ENCODE measurements at regions not wholly inside any gene's neighbourhood (a gene's known extent, or its start where the extent isn't known, plus 50 kb on each side); places are given as distances from the start of the nearest gene placed in this dataset.

- DNase-seq (ENCODE audit: insufficient read length, low spot score) (no peak), FAIRE-seq (no peak)
Observed at GRCh38 chr7:12970626-12971025, 283.2 kb downstream of the ARL4A start.

GRCh38 chr7:12974451-12975166 lies 287.2 kb downstream of the ARL4A start:
- FAIRE-seq: no peak
- no peak for DNase-seq (ENCODE audit: insufficient read length, low spot score)

- FAIRE-seq (no peak), DNase-seq (ENCODE audit: insufficient read length, low spot score) (no peak)
Observed at GRCh38 chr7:12975412-12975811, 288.0 kb downstream of the ARL4A start.

GRCh38 chr7:12979181-12979580 lies 291.7 kb downstream of the ARL4A start:
- FAIRE-seq (no peak), DNase-seq (ENCODE audit: insufficient read length, low spot score) (no peak)

GRCh38 chr7:12982178-12982577 lies 294.7 kb downstream of the ARL4A start:
- FAIRE-seq: no peak
- no peak for DNase-seq (ENCODE audit: insufficient read length, low spot score)

GRCh38 chr7:12984117-12984516 lies 296.7 kb downstream of the ARL4A start:
- FAIRE-seq: no peak

GRCh38 chr7:12985228-12985627 lies 297.8 kb downstream of the ARL4A start:
- FAIRE-seq: no peak

More at GRCh38 chr7:12984117-12984516, 296.7 kb downstream of the ARL4A start:
- no peak for DNase-seq (ENCODE audit: insufficient read length, low spot score)

GRCh38 chr7:12985752-12986151 lies 298.3 kb downstream of the ARL4A start:
- no peak for FAIRE-seq

More at GRCh38 chr7:12985228-12985627, 297.8 kb downstream of the ARL4A start:
- no peak for DNase-seq (ENCODE audit: insufficient read length, low spot score)

GRCh38 chr7:12987238-12987637 lies 299.8 kb downstream of the ARL4A start:
- no peak for FAIRE-seq

More at GRCh38 chr7:12985752-12986151, 298.3 kb downstream of the ARL4A start:
- DNase-seq (ENCODE audit: insufficient read length, low spot score): no peak

GRCh38 chr7:12990440-12990839 lies 303.0 kb downstream of the ARL4A start:
- FAIRE-seq (no peak), DNase-seq (ENCODE audit: insufficient read length, low spot score) (no peak)

More at GRCh38 chr7:12987238-12987637, 299.8 kb downstream of the ARL4A start:
- no peak for DNase-seq (ENCODE audit: insufficient read length, low spot score)

GRCh38 chr7:12993025-12993424 lies 305.6 kb downstream of the ARL4A start:
- FAIRE-seq: no peak

GRCh38 chr7:12995912-12996469 lies 308.6 kb downstream of the ARL4A start:
- FAIRE-seq: no peak
- DNase-seq (ENCODE audit: insufficient read length, low spot score): no peak

More at GRCh38 chr7:12993025-12993424, 305.6 kb downstream of the ARL4A start:
- DNase-seq (ENCODE audit: insufficient read length, low spot score): no peak

- FAIRE-seq (no peak), DNase-seq (ENCODE audit: insufficient read length, low spot score) (no peak)
Observed at GRCh38 chr7:13007331-13007730, 319.9 kb downstream of the ARL4A start.

GRCh38 chr7:13009517-13009916 lies 322.1 kb downstream of the ARL4A start:
- FAIRE-seq (no peak), DNase-seq (ENCODE audit: insufficient read length, low spot score) (no peak)

GRCh38 chr7:13014011-13014410 lies 326.6 kb downstream of the ARL4A start:
- DNase-seq (ENCODE audit: insufficient read length, low spot score) (no peak), FAIRE-seq (no peak)

GRCh38 chr7:13016036-13016581 lies 328.7 kb downstream of the ARL4A start:
- FAIRE-seq (no peak), DNase-seq (ENCODE audit: insufficient read length, low spot score) (no peak)

GRCh38 chr7:13016592-13017332 lies 329.3 kb downstream of the ARL4A start:
- FAIRE-seq: no peak
- DNase-seq (ENCODE audit: insufficient read length, low spot score): no peak

GRCh38 chr7:13017333-13017857 lies 330.0 kb downstream of the ARL4A start:
- no peak for FAIRE-seq

GRCh38 chr7:13017881-13018280 lies 330.4 kb downstream of the ARL4A start:
- DNase-seq (ENCODE audit: insufficient read length, low spot score) (no peak), FAIRE-seq (no peak)

More at GRCh38 chr7:13017333-13017857, 330.0 kb downstream of the ARL4A start:
- no peak for DNase-seq (ENCODE audit: insufficient read length, low spot score)

- FAIRE-seq (no peak), DNase-seq (ENCODE audit: insufficient read length, low spot score) (no peak)
Observed at GRCh38 chr7:13021566-13022300, 334.3 kb downstream of the ARL4A start.
